Stomach smooth muscle (tissue), 2 donors: ENCODE measurements at regions not wholly inside any gene's neighbourhood (a gene's known extent, or its start where the extent isn't known, plus 50 kb on each side); places are given as distances from the start of the nearest gene placed in this dataset.
A peak's percentile ranks its signal among the peaks of the same experiment; 100 is the strongest.

Experiments
- H3K27ac ChIP-seq: one replicate; pipeline ENCODE4 v1.7.0; 2013; ENCODE audit warnings: mild to moderate bottlenecking, low read length, inconsistent platforms
- H3K27me3 ChIP-seq, 2 donors: one replicate each; pipeline ENCODE4 v1.7.0; 2013; ENCODE audit warnings: low read length in 2 of 2; ENCODE audit not compliant: insufficient read depth in 2 of 2, control insufficient read depth in 1 of 2
- H3K36me3 ChIP-seq, 2 donors: one replicate each; pipeline ENCODE4 v1.7.0; 2013; ENCODE audit warnings: low read length in 2 of 2; ENCODE audit not compliant: control insufficient read depth in 2 of 2, insufficient read depth in 2 of 2
- H3K4me1 ChIP-seq: one replicate; pipeline ENCODE4 v1.7.0; 2013; ENCODE audit warnings: low read length; ENCODE audit not compliant: control insufficient read depth, insufficient read depth
- H3K4me3 ChIP-seq, 2 donors: one replicate each; pipeline ENCODE4 v1.7.0; 2013; ENCODE audit warnings: low read length in 2 of 2
- H3K9ac ChIP-seq, 2 donors: one replicate each; pipeline ENCODE4 v1.7.0; 2013; ENCODE audit warnings: low read length in 2 of 2, mild to moderate bottlenecking in 1 of 2
- H3K9me3 ChIP-seq, 2 donors: one replicate each; pipeline ENCODE4 v1.7.0; 2013; ENCODE audit warnings: low read length in 2 of 2; ENCODE audit not compliant: control insufficient read depth in 2 of 2
- donor health status: healthy.
- donor health status: Pancreatic carcinoma.

GRCh38 chr6:143621876-143622605 is 55.7 kb upstream of the PHACTR2 start:
- H3K27me3 ChIP-seq: no peaks in the 10 kb centered on the region
- no peak overlapping the region for H3K9ac ChIP-seq
- peak overlapping the region; percentile 53 for H3K27ac ChIP-seq
- peaks cover 15% of the 10 kb centered on the region for H3K4me1 ChIP-seq
- H3K9me3 ChIP-seq: no peaks in the 10 kb centered on the region
- H3K4me3 ChIP-seq: no peak overlapping the region
- no peaks in the 10 kb centered on the region for H3K36me3 ChIP-seq

DNA sequence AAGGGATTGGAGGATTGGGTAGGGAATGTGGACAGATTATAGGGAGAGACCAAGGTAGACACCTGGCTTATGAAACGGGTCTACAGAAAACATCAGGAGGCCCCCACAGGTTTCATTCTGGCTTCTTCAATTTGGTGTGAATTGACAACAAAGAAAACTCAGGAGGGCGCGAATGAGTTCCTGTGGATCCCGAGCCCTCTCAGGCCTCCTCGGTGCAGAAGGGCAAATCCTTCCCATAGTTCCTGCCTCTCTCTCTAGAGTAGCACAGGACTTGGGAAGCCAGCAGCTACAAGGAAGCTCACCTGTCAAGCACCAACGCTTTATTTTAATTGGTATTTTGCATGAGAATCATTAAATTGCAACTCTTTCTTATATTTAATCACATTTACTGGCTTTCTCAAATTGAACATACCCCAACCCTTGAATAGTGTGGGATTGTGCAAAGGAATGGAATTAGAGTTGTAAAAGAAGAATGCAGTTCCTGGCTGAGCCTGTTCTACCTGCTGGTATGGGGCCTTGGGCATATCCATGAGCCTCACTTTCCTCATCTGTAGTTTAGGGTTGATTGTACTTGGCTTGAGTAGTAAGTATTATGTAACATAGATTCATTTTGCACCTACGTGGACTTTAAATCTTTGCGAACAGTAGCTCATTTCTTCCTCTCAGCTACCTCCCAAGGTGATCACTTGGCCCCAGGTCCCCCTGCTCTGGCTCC is 56.4 kb upstream of the PHACTR2 start:
- Histone ChIP-seq H3K27ac (peak overlapping the region; percentile 31), H3K4me1 (peaks cover 15% of the 10 kb centered on the region), H3K9me3 (no peaks in the 10 kb centered on the region), H3K9ac (no peak overlapping the region), H3K4me3 (no peak overlapping the region), H3K36me3 (no peaks in the 10 kb centered on the region), H3K27me3 (no peaks in the 10 kb centered on the region)

- peaks cover 15% of the 10 kb centered on the region for H3K4me1 ChIP-seq
- no peak overlapping the region for H3K4me3 ChIP-seq
- H3K27ac ChIP-seq: peak overlapping the region; percentile 31
- H3K27me3 ChIP-seq: no peaks in the 10 kb centered on the region
- no peaks in the 10 kb centered on the region for H3K36me3 ChIP-seq
- no peak overlapping the region for H3K9ac ChIP-seq
- no peaks in the 10 kb centered on the region for H3K9me3 ChIP-seq
Observed at GRCh38 chr6:143620447-143620846, 57.3 kb upstream of the PHACTR2 start.

- Histone ChIP-seq H3K9me3 (no peaks in the 10 kb centered on the region), H3K4me3 (no peak overlapping the region), H3K4me1 (peaks cover 15% of the 10 kb centered on the region), H3K27me3 (no peaks in the 10 kb centered on the region), H3K36me3 (no peaks in the 10 kb centered on the region), H3K9ac (no peak overlapping the region), H3K27ac (no peak overlapping the region)
Observed at GRCh38 chr6:143619824-143620401, 57.9 kb upstream of the PHACTR2 start.

GRCh38 chr6:143616741-143617140 is 61.0 kb upstream of the PHACTR2 start:
- no peaks in the 10 kb centered on the region for H3K36me3 ChIP-seq
- no peaks in the 10 kb centered on the region for H3K27me3 ChIP-seq
- H3K27ac ChIP-seq: no peak overlapping the region
- no peaks in the 10 kb centered on the region for H3K9me3 ChIP-seq
- no peak overlapping the region for H3K4me3 ChIP-seq
- peaks cover 12% of the 10 kb centered on the region for H3K4me1 ChIP-seq
- no peak overlapping the region for H3K9ac ChIP-seq

GRCh38 chr6:143615785-143616184 is 62.0 kb upstream of the PHACTR2 start:
- Histone ChIP-seq H3K9ac (no peak overlapping the region), H3K4me3 (no peak overlapping the region), H3K36me3 (no peaks in the 10 kb centered on the region), H3K9me3 (no peaks in the 10 kb centered on the region), H3K27ac (no peak overlapping the region), H3K4me1 (peaks cover 6% of the 10 kb centered on the region), H3K27me3 (no peaks in the 10 kb centered on the region)

GRCh38 chr6:143614235-143614634 is 63.5 kb upstream of the PHACTR2 start:
- no peaks in the 10 kb centered on the region for H3K9me3 ChIP-seq
- no peak overlapping the region for H3K27ac ChIP-seq
- H3K27me3 ChIP-seq: no peaks in the 10 kb centered on the region
- H3K4me3 ChIP-seq: no peak overlapping the region
- no peaks in the 10 kb centered on the region for H3K4me1 ChIP-seq
- no peak overlapping the region for H3K9ac ChIP-seq
- H3K36me3 ChIP-seq: no peaks in the 10 kb centered on the region

DNA sequence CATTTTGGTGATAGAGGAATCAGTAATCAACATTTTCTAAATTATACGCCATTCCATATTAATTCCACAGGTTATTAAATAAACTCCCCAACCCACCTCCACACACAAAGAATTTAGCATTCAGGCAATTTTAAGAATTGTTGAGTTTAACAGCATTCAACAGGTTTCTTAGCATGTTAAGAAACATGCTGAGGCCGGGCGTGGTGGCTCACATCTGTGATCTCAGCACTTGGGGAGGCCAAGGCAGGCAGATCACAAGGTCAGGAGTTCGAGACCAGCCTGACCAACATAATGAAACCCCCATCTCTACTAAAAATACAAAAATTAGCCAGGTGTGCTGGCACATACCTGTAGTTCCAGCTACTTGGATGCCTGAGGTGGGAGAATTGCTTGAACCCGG is 64.0 kb upstream of the PHACTR2 start:
- H3K4me3 ChIP-seq: no peak overlapping the region
- no peaks in the 10 kb centered on the region for H3K4me1 ChIP-seq
- no peak overlapping the region for H3K9ac ChIP-seq
- H3K27me3 ChIP-seq: no peaks in the 10 kb centered on the region
- H3K36me3 ChIP-seq: no peaks in the 10 kb centered on the region
- no peak overlapping the region for H3K27ac ChIP-seq
- H3K9me3 ChIP-seq: no peaks in the 10 kb centered on the region

- Histone ChIP-seq H3K36me3 (no peaks in the 10 kb centered on the region), H3K27me3 (no peaks in the 10 kb centered on the region), H3K27ac (no peak overlapping the region), H3K4me1 (no peaks in the 10 kb centered on the region), H3K9ac (no peak overlapping the region), H3K9me3 (no peaks in the 10 kb centered on the region), H3K4me3 (no peak overlapping the region)
Observed at GRCh38 chr6:143612186-143612585, 65.6 kb upstream of the PHACTR2 start.

- Histone ChIP-seq H3K27me3 (no peaks in the 10 kb centered on the region), H3K27ac (no peak overlapping the region), H3K9ac (no peak overlapping the region), H3K36me3 (no peaks in the 10 kb centered on the region), H3K4me1 (no peaks in the 10 kb centered on the region), H3K9me3 (no peaks in the 10 kb centered on the region), H3K4me3 (no peak overlapping the region)
Observed at GRCh38 chr6:143611580-143611979, 66.2 kb upstream of the PHACTR2 start.

DNA sequence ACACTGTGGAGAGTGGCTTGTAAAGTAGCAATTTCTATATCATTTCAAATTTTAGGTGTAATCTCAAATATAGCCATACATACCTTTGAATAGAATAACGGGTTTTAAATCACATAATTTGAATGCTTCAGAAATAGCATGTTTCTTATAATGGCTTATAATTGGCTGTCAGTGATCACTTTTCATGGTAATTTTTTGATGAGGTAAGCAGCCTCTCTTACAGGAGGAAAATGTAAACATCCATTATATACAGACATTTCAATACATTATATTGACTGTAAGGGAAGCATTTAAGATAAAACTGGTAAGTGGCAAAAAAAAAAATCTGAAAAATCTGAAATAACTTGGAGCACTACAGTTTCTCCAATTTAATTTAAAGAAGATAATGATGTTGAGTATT is 67.8 kb upstream of the PHACTR2 start:
- no peak overlapping the region for H3K9ac ChIP-seq
- no peaks in the 10 kb centered on the region for H3K9me3 ChIP-seq
- H3K4me3 ChIP-seq: no peak overlapping the region
- no peaks in the 10 kb centered on the region for H3K27me3 ChIP-seq
- H3K27ac ChIP-seq: no peak overlapping the region
- H3K36me3 ChIP-seq: no peaks in the 10 kb centered on the region
- H3K4me1 ChIP-seq: no peaks in the 10 kb centered on the region
